ENCODE measurements at regions not wholly inside any gene's neighbourhood (a gene's known extent, or its start where the extent isn't known, plus 50 kb on each side); places are given as distances from the start of the nearest gene placed in this dataset.

- TF ChIP-seq, protein P1, sequence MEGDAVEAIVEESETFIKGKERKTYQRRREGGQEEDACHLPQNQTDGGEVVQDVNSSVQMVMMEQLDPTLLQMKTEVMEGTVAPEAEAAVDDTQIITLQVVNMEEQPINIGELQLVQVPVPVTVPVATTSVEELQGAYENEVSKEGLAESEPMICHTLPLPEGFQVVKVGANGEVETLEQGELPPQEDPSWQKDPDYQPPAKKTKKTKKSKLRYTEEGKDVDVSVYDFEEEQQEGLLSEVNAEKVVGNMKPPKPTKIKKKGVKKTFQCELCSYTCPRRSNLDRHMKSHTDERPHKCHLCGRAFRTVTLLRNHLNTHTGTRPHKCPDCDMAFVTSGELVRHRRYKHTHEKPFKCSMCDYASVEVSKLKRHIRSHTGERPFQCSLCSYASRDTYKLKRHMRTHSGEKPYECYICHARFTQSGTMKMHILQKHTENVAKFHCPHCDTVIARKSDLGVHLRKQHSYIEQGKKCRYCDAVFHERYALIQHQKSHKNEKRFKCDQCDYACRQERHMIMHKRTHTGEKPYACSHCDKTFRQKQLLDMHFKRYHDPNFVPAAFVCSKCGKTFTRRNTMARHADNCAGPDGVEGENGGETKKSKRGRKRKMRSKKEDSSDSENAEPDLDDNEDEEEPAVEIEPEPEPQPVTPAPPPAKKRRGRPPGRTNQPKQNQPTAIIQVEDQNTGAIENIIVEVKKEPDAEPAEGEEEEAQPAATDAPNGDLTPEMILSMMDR (conservative IDR thresholded peaks at IDR 0.05; ENCODE audit: low read depth, low read length): no peak
- TF ChIP-seq EZH2 (IDR thresholded peaks at IDR 0.05; ENCODE audit: low read length, unreplicated experiment): no peak
Observed at GRCh38 chr1:165063181-165063965, 293.1 kb downstream of the LMX1A start.

Measured in PC-3 (cell line).